Adrenal gland (tissue), 5 donors: ENCODE measurements at regions not wholly inside any gene's neighbourhood (a gene's known extent, or its start where the extent isn't known, plus 50 kb on each side); places are given as distances from the start of the nearest gene placed in this dataset.

ENCODE experiments used
- CTCF ChIP-seq, 6 experiments: fragments of 450-650 bp in 4 of 6; fragments of 200-600 bp in 2 of 6; sonication (generic) in 1 of 6; IDR thresholded peaks; 1 replicate in 5 of 6; 2 replicates in 1 of 6; pipeline versions ENCODE4 v1.5.1 to v1.8.0; 2016 to 2021; ENCODE audit warnings: antibody characterized with exemption in 6 of 6, mild to moderate bottlenecking in 2 of 6, moderate library complexity in 1 of 6
- POLR2A ChIP-seq, 2 donors: fragments of 450-650 bp; IDR thresholded peaks; one replicate each; pipeline ENCODE4 v1.6.1; 2017; ENCODE audit warnings: antibody characterized with exemption in 2 of 2, mild to moderate bottlenecking in 2 of 2, moderate library complexity in 1 of 2
- donor health status: DM: no; HTN: no; CAD: no.

DNA sequence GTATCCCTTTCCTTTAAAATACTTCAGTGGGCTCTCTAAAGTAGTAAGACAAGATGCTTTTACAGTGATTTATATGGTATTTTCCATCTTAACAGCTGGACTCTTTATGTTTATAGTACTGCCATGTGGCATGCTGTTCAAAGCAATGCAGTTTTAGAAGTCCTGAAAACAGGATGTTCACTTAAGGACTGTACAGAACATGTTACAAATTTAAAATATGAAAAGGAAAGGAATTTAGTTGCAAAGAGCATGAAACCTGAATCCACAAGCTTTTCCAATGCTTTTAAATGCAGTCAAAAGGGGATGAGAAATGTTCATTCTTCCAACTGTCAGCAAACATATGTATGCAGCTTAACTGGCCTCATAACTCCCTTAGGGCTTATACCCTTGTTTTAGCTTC is 580.2 kb downstream of the EFNA5 start:
- TF ChIP-seq CTCF (IDR thresholded peaks at IDR 0.05) (no peak), POLR2A (IDR thresholded peaks at IDR 0.05) (no peak)
